ENCODE measurements at regions not wholly inside any gene's neighbourhood (a gene's known extent, or its start where the extent isn't known, plus 50 kb on each side); places are given as distances from the start of the nearest gene placed in this dataset.

DNA sequence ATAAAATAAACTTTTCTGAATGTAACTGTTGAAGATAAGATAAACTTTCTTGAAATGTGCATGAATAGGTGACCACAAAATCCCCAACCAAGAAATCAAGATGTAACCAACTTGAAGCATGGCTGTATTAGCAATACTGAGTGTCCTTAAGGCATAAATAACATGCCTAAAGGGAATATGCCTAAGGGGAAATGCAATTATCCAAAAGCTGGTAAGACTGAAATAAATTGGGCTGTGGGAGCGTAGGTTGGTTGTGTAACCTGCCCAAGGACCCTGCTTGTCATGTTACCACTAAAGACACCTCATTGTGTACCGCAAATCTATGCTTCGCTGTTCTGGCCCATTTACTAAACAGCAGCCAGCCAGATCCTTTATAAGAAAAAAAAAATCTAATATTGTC lies 200.8 kb upstream of the PDE10A start:
- TF ChIP-seq, protein P1, sequence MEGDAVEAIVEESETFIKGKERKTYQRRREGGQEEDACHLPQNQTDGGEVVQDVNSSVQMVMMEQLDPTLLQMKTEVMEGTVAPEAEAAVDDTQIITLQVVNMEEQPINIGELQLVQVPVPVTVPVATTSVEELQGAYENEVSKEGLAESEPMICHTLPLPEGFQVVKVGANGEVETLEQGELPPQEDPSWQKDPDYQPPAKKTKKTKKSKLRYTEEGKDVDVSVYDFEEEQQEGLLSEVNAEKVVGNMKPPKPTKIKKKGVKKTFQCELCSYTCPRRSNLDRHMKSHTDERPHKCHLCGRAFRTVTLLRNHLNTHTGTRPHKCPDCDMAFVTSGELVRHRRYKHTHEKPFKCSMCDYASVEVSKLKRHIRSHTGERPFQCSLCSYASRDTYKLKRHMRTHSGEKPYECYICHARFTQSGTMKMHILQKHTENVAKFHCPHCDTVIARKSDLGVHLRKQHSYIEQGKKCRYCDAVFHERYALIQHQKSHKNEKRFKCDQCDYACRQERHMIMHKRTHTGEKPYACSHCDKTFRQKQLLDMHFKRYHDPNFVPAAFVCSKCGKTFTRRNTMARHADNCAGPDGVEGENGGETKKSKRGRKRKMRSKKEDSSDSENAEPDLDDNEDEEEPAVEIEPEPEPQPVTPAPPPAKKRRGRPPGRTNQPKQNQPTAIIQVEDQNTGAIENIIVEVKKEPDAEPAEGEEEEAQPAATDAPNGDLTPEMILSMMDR (IDR thresholded peaks at IDR 0.05; ENCODE audit: poor library complexity): no peak
- no peak for TF ChIP-seq EZH2 (IDR thresholded peaks at IDR 0.05; ENCODE audit: borderline replicate concordance)

Measured in hepatocyte (in vitro differentiated cells).